Mesenchymal stem cell (in vitro differentiated cells and primary cell): ENCODE measurements at regions not wholly inside any gene's neighbourhood (a gene's known extent, or its start where the extent isn't known, plus 50 kb on each side); places are given as distances from the start of the nearest gene placed in this dataset.

Source experiments
- DNase-seq: peaks from one replicate; pipeline ENCODE4 v3.0.0-alpha.2; 2013
- H2AFZ ChIP-seq: one replicate; pipeline ENCODE4 v1.6.1; 2013; ENCODE audit warnings: low read depth, mild to moderate bottlenecking, control low read depth, inconsistent platforms, low read length, moderate library complexity
- H2AK5ac ChIP-seq: 2 replicates; pipeline ENCODE4 v1.6.1; 2013; ENCODE audit warnings: low read length, moderate library complexity, mild to moderate bottlenecking, inconsistent platforms; ENCODE audit not compliant: severe bottlenecking
- H2BK120ac ChIP-seq: one replicate; pipeline ENCODE4 v1.6.1; 2013; ENCODE audit warnings: low read depth, mild to moderate bottlenecking, inconsistent platforms, low read length, moderate library complexity
- H2BK12ac ChIP-seq, 2 experiments: one replicate each; pipeline ENCODE4 v1.6.1; 2013; ENCODE audit warnings: inconsistent platforms in 2 of 2, low read length in 2 of 2, mild to moderate bottlenecking in 2 of 2, moderate library complexity in 2 of 2, control low read depth in 1 of 2
- H2BK15ac ChIP-seq: one replicate; pipeline ENCODE4 v1.6.1; 2013; ENCODE audit warnings: mild to moderate bottlenecking, low read depth, inconsistent platforms; ENCODE audit not compliant: poor library complexity, severe bottlenecking
- H2BK5ac ChIP-seq: 2 replicates; pipeline ENCODE4 v1.6.1; 2013; ENCODE audit warnings: low read depth, mild to moderate bottlenecking, low read length, control low read depth, inconsistent platforms; ENCODE audit not compliant: poor library complexity, severe bottlenecking
- H3K14ac ChIP-seq, 2 experiments: one replicate each; pipeline ENCODE4 v1.6.1; 2013; ENCODE audit warnings: inconsistent platforms in 2 of 2, low read length in 2 of 2, control low read depth in 1 of 2, mild to moderate bottlenecking in 1 of 2, moderate library complexity in 1 of 2
- H3K18ac ChIP-seq, 2 experiments: one replicate each; pipeline ENCODE4 v1.6.1; 2013; ENCODE audit warnings: inconsistent platforms in 2 of 2, low read length in 2 of 2, control low read depth in 1 of 2, low read depth in 1 of 2, mild to moderate bottlenecking in 1 of 2
- H3K23ac ChIP-seq, 2 experiments: one replicate each; pipeline ENCODE4 v1.6.1; 2013; ENCODE audit warnings: inconsistent platforms in 2 of 2, low read length in 2 of 2, mild to moderate bottlenecking in 2 of 2, moderate library complexity in 2 of 2, control low read depth in 1 of 2
- H3K27ac ChIP-seq: 2 replicates; pipeline ENCODE4 v1.5.1; 2013; ENCODE audit warnings: mild to moderate bottlenecking, moderate library complexity, low read length, control low read depth, inconsistent platforms; ENCODE audit not compliant: poor library complexity, severe bottlenecking
- H3K27me3 ChIP-seq, 2 experiments: 2 replicates each; pipeline versions ENCODE4 v1.6.1 to v1.7.0; 2013; ENCODE audit warnings: low read length in 2 of 2, mild to moderate bottlenecking in 2 of 2, moderate library complexity in 2 of 2, control low read depth in 1 of 2, inconsistent platforms in 1 of 2; ENCODE audit not compliant: control insufficient read depth in 1 of 2, insufficient read depth in 1 of 2
- H3K36me3 ChIP-seq, 2 experiments: 2 replicates each; pipeline versions ENCODE4 v1.6.1 to v1.7.0; 2013; ENCODE audit warnings: low read length in 2 of 2, control low read depth in 1 of 2, inconsistent platforms in 1 of 2, low read depth in 1 of 2, mild to moderate bottlenecking in 1 of 2; ENCODE audit not compliant: insufficient read depth in 2 of 2, control insufficient read depth in 1 of 2
- H3K4ac ChIP-seq, 2 experiments: one replicate each; pipeline ENCODE4 v1.6.1; 2013; ENCODE audit warnings: inconsistent platforms in 2 of 2, low read length in 2 of 2, mild to moderate bottlenecking in 2 of 2, moderate library complexity in 2 of 2, control low read depth in 1 of 2, low read depth in 1 of 2
- H3K4me1 ChIP-seq: 2 replicates; pipeline ENCODE4 v1.6.1; 2013; ENCODE audit warnings: low read depth, low read length, control low read depth; ENCODE audit not compliant: control insufficient read depth, insufficient read depth
- H3K4me2 ChIP-seq: 2 replicates; pipeline ENCODE4 v1.6.1; 2013; ENCODE audit warnings: low read length, mild to moderate bottlenecking, inconsistent platforms; ENCODE audit not compliant: poor library complexity, severe bottlenecking
- H3K4me3 ChIP-seq, 2 experiments: 2 replicates each; pipeline versions ENCODE4 v1.5.1 to v1.7.0; 2013; ENCODE audit warnings: low read length in 2 of 2, mild to moderate bottlenecking in 2 of 2, control low read depth in 1 of 2, low read depth in 1 of 2; ENCODE audit not compliant: insufficient read depth in 1 of 2
- H3K79me1 ChIP-seq: replicated peaks from 2 replicates; pipeline ENCODE4 v1.6.1; 2013; ENCODE audit warnings: mild to moderate bottlenecking, control low read depth, low read length, inconsistent platforms; ENCODE audit not compliant: poor library complexity, severe bottlenecking
- H3K9ac ChIP-seq: 2 replicates; pipeline ENCODE4 v1.7.0; 2013; ENCODE audit warnings: mild to moderate bottlenecking, low read length, moderate library complexity
- H3K9me3 ChIP-seq: 2 replicates; pipeline ENCODE4 v1.7.0; 2013; ENCODE audit warnings: mild to moderate bottlenecking, low read length; ENCODE audit not compliant: control insufficient read depth
- H4K8ac ChIP-seq: one replicate; pipeline ENCODE4 v1.6.1; 2013; ENCODE audit warnings: inconsistent platforms, mild to moderate bottlenecking, low read length, moderate library complexity
- H4K91ac ChIP-seq: one replicate; pipeline ENCODE4 v1.6.1; 2013; ENCODE audit warnings: mild to moderate bottlenecking, low read length, inconsistent platforms
- WGBS: methylation state at CpG from one replicate; pipeline ENCODE4 v1.1.7; 2013; ENCODE audit warnings: mixed read lengths; 5-methylcytosine and 5-hydroxymethylcytosine counted together

DNA sequence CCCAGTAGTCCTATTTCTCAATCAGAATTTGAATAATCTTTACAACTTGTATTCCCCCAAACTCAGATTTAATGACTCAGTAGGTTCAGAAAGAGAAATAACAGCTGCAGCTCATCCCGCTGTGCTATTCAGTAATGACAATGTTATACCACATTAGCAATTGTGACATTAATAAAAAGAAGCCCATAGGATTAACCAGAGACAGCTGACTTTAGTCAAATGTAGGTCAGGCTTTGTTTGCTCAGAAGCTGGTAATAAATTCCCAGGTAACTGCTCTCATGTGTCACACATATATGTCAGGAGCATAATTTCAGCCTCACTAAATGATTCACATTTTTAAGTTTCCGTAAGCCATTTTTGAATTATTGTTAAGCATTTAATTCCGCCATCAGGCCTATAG is 222.0 kb upstream of the UBE2E2 start:
- Histone ChIP-seq H3K4me3 (no peak overlapping the region), H3K4me2 (no peak overlapping the region), H3K27me3 (no peaks in the 10 kb centered on the region), H4K91ac (no peak overlapping the region), H3K27ac (no peak overlapping the region), H2AFZ (no peak overlapping the region), H2BK120ac (no peak overlapping the region), H3K14ac (no peak overlapping the region), H2BK12ac (no peak overlapping the region), H3K79me1 (no peaks in the 10 kb centered on the region), H2AK5ac (no peak overlapping the region), H3K9me3 (peaks cover 13% of the 10 kb centered on the region), H3K4ac (no peak overlapping the region), H3K4me1 (peaks cover 3% of the 10 kb centered on the region), H3K36me3 (no peaks in the 10 kb centered on the region), H3K18ac (no peak overlapping the region), H2BK15ac (no peak overlapping the region), H3K23ac (no peak overlapping the region), H4K8ac (no peak overlapping the region), H3K9ac (no peak overlapping the region), H2BK5ac (no peak overlapping the region)
- DNase-seq, result no peak
- WGBS, result 97% methylated on average over 3 of the region's 3 CpGs

DNA sequence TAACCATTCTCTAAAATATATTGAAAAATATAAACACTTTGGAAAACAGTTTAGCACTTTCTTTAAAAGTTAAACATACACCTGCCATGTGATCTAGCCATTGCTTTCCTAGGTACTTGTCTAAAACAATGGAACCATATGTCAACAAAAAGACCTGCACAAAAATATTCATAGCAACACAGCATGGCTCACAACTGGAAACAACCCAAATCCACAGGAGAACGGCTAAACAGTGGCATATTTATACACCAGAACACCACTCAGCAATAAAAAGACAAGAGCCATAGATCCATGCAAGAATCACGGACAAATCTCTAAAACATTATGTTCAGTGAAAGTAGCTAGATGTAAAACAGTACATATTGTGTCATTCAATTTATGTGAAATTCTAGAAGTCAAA is 221.3 kb upstream of the UBE2E2 start:
- Histone ChIP-seq H3K4ac (no peak overlapping the region), H2AFZ (no peak overlapping the region), H3K4me1 (peaks cover 3% of the 10 kb centered on the region), H3K27me3 (no peaks in the 10 kb centered on the region), H3K36me3 (no peaks in the 10 kb centered on the region), H3K27ac (no peak overlapping the region), H3K9me3 (peaks cover 15% of the 10 kb centered on the region), H3K79me1 (no peaks in the 10 kb centered on the region), H3K4me3 (no peak overlapping the region), H3K18ac (no peak overlapping the region), H2BK5ac (no peak overlapping the region), H2BK120ac (no peak overlapping the region), H2BK15ac (no peak overlapping the region), H3K4me2 (no peak overlapping the region), H2AK5ac (no peak overlapping the region), H3K9ac (no peak overlapping the region), H3K23ac (no peak overlapping the region), H2BK12ac (no peak overlapping the region), H3K14ac (no peak overlapping the region), H4K8ac (no peak overlapping the region), H4K91ac (no peak overlapping the region)
- 0% methylated on average over 1 of the region's 2 CpGs for WGBS
- no peak for DNase-seq

DNA sequence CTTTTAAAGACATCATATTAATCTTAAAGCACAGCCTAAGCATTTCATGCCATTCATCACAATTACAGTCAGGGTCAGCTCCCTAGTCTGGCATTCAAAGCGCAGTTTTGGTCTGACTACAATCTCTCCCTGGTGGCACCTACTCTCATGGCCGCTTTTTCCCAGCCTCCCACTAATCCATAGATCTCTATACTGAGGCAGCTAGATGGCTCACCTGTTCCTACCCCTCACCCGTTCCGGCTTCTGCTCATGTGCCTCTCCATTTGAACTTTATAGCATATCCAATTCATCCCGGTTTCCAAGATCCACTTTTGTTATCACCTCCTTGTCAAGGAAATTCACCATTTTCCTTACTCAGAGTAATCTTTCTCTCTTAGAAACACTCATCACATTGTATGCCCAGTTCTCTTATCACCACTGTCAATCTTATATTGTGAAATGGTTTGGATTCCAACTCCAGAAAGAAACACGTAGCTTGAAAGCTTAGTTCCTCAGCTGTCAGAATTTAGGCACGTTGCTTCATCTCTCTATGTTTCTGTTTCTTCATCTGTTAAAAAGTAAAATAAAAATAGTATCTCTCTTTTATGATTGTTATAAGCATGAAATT is 220.0 kb upstream of the UBE2E2 start:
- Histone ChIP-seq H3K23ac (no peak overlapping the region), H2AFZ (no peak overlapping the region), H2BK15ac (no peak overlapping the region), H2BK5ac (no peak overlapping the region), H3K14ac (no peak overlapping the region), H3K18ac (no peak overlapping the region), H3K4me2 (no peak overlapping the region), H3K27me3 (no peaks in the 10 kb centered on the region), H2AK5ac (no peak overlapping the region), H4K8ac (no peak overlapping the region), H3K79me1 (no peaks in the 10 kb centered on the region), H3K4me1 (peaks cover 2% of the 10 kb centered on the region), H2BK12ac (no peak overlapping the region), H3K9ac (no peak overlapping the region), H3K36me3 (no peaks in the 10 kb centered on the region), H3K4ac (no peak overlapping the region), H2BK120ac (no peak overlapping the region), H4K91ac (no peak overlapping the region), H3K4me3 (no peak overlapping the region), H3K27ac (no peak overlapping the region), H3K9me3 (peaks cover 15% of the 10 kb centered on the region)
- DNase-seq, result no peak
- 93% methylated on average over 5 of the region's 7 CpGs for WGBS

DNA sequence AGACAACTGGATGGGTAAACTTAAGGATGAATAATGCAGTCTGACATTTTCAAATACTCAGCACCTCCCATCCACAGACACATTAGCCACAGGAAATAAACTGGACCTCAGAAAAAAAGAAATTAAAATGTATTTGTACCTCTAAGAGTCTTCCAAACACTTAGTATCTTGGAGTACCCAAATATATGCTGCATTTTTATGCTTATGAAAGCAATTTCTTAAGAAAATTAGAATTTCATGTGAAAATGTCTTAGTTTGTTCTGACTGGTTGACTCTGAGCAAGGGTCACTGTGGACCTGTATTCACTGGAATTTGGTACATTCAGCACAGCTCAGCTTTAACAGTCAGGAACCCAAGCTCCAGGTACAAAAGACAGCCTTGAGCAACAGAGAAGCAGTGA is 216.2 kb upstream of the UBE2E2 start:
- H3K9me3 ChIP-seq, result peaks cover 15% of the 10 kb centered on the region
- no peak overlapping the region for H3K4ac ChIP-seq
- no peak overlapping the region for H3K4me3 ChIP-seq
- H3K9ac ChIP-seq, result no peak overlapping the region
- H2BK12ac ChIP-seq, result no peak overlapping the region
- H3K18ac ChIP-seq, result no peak overlapping the region
- peaks cover 6% of the 10 kb centered on the region for H3K4me1 ChIP-seq
- no peak overlapping the region for H3K23ac ChIP-seq
- H2AK5ac ChIP-seq, result no peak overlapping the region
- no peaks in the 10 kb centered on the region for H3K79me1 ChIP-seq
- no peak overlapping the region for H2BK15ac ChIP-seq
- H4K91ac ChIP-seq, result no peak overlapping the region
- no peak overlapping the region for H4K8ac ChIP-seq
- H3K27ac ChIP-seq, result no peak overlapping the region
- H3K36me3 ChIP-seq, result peaks cover 0 to 5% of the 10 kb centered on the region in 2 experiments
- no peak overlapping the region for H2BK120ac ChIP-seq
- no peak overlapping the region for H2AFZ ChIP-seq
- no peak for DNase-seq
- no peak overlapping the region for H2BK5ac ChIP-seq
- no peak overlapping the region for H3K4me2 ChIP-seq
- no peaks in the 10 kb centered on the region for H3K27me3 ChIP-seq
- H3K14ac ChIP-seq, result no peak overlapping the region
